ENCODE measurements at regions not wholly inside any gene's neighbourhood (a gene's known extent, or its start where the extent isn't known, plus 50 kb on each side); places are given as distances from the start of the nearest gene placed in this dataset.
"Not testable (repeated sequence)": the region's sequence is repeated elsewhere in the genome, so short reads cannot be mapped to it uniquely, and the experiment has no call there.

DNA sequence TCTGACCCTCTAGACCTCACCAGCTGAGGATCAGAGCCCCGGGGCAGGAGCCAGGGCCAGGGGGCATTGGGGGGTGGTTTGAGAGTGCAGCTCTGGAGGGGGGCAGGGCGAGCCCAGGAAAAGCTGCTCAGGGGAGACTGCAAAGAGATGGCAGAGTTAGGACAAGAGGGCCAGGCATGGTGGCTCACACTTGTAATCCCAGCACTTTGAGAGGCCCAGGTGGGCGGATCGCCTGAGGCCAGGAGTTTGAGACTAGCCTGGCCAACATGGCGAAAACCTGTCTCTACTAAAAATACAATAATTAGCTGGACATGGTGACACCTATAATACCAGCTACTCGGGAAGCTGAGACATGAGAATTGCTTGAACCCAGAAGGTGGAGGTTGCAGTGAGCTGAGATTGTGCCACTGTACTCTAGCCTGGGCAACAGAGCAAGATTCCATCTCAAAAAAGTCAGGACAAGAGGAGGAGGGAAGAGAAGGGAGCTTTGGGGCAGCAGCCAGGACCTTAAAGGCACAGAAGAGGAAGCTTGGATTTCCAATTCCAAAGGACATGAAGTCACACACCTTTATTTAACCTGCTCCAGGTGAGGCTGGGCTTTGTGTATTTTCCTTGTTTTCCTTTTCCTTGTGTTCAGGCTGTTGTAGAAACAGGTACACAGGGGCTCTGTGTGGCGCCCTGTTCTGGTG lies 180.5 kb upstream of the OSBPL11 start:
- H3K9me3 ChIP-seq (ENCODE audit: control insufficient read depth, insufficient read depth, low read depth, low read length); H3K4me3 ChIP-seq (ENCODE audit: low read depth, low read length); H3K36me3 ChIP-seq (ENCODE audit: control insufficient read depth in 2 of 2, insufficient read depth in 1 of 2, low read length in 2 of 2); H3K4me1 ChIP-seq (ENCODE audit: control insufficient read depth, insufficient read depth, low read length); POLR2A ChIA-PET; H3K27ac ChIP-seq (ENCODE audit: extremely low read depth, low read depth, low read length); CTCF ChIA-PET: not testable (repeated sequence)

DNA sequence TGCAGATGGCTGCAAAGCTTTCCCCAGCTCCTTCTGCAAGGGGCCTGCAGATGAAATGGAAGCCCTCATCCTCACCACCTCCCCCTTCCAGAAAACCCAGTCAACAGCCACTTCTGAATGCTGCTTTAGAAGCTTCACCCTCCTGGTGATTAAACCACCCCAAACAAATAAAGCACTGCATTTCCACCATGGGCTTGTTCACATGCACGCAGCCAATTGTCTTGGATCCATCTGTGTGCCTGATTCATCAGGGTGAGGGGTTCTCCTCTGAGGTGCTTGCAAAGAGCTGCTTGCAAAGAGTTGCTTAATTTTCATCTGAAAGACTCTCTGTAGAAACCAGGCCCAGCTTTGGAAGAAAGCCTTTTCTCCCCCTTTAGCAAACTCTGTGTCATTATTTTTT lies 184.0 kb upstream of the OSBPL11 start:
- H3K27ac ChIP-seq (ENCODE audit: extremely low read depth, low read depth, low read length); POLR2A ChIA-PET: not testable (repeated sequence)

DNA sequence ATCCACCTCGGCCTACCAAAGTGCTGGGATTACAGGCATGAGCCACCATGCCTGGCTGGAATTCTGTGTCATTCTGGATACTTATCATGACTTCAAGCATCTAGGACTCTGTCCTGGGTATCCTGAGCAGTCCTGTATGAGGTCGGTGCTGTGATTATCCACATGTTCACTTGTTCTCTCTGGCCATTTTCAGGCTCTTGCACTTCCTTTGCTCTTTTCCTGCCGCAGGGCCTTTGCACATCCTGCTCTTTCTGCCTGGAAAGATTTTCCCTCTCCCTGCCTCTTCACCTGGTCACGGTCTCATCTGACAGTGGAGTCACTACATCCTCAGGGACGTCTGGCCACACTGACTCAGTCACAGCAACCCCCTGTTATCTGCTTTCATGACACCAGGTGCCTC lies 184.6 kb upstream of the OSBPL11 start:
- CTCF ChIA-PET; H3K27ac ChIP-seq (ENCODE audit: extremely low read depth, low read depth, low read length); H3K4me3 ChIP-seq (ENCODE audit: low read depth, low read length); H3K9me3 ChIP-seq (ENCODE audit: control insufficient read depth, insufficient read depth, low read depth, low read length); H3K4me1 ChIP-seq (ENCODE audit: control insufficient read depth, insufficient read depth, low read length); POLR2A ChIA-PET; H3K36me3 ChIP-seq (ENCODE audit: control insufficient read depth in 2 of 2, insufficient read depth in 1 of 2, low read length in 2 of 2): not testable (repeated sequence)
- peak; percentile 79 for TF ChIP-seq ZNF623 (tag by site-specific recombination; IDR thresholded peaks at IDR 0.05)

More for the DNA sequence above, 184.0 kb upstream of the OSBPL11 start:
- CTCF ChIA-PET; H3K4me1 ChIP-seq (ENCODE audit: control insufficient read depth, insufficient read depth, low read length); H3K36me3 ChIP-seq (ENCODE audit: control insufficient read depth in 2 of 2, insufficient read depth in 1 of 2, low read length in 2 of 2); H3K4me3 ChIP-seq (ENCODE audit: low read depth, low read length); H3K9me3 ChIP-seq (ENCODE audit: control insufficient read depth, insufficient read depth, low read depth, low read length): not testable (repeated sequence)

DNA sequence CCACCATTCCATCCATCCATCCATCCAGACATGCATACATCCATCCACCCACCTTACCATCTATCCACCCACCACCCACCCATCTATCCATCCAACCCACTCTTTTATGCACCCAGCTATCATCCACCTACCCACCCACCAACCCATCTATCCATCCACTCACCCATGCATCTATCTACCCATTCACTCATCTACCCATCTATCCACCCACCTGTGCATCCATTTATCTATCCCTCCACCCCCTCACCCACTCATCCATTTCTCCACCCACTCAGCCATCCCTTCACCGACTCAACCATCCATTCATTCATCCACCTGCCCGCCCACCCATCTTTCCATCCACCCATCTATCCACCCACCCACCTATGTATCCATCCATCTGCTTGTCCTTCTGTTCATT lies 186.4 kb upstream of the OSBPL11 start:
- POLR2A ChIA-PET = not testable (repeated sequence)

DNA sequence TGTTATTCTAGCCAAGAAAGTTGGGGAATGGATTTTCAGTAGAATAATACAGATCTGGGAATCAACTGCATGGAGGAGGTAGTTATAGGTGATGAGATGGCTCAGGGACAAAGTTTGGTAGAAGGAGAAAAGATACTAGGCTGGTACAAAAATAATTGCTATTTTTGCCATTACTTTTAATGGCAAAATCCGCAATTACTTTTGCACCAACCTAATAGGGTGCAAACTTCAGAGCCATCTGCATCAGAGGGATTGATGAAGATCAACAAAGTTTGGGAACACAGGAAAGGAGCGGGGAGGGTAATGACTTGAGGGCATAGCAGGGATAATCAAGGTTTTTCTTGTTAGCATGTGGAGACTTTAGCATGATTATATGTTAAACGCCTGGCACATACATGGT lies 178.7 kb upstream of the ROPN1B start:
- H3K9me3 ChIP-seq (ENCODE audit: control insufficient read depth, insufficient read depth, low read depth, low read length); CTCF ChIA-PET; POLR2A ChIA-PET; H3K4me3 ChIP-seq (ENCODE audit: low read depth, low read length); H3K4me1 ChIP-seq (ENCODE audit: control insufficient read depth, insufficient read depth, low read length); H3K27ac ChIP-seq (ENCODE audit: extremely low read depth, low read depth, low read length); H3K36me3 ChIP-seq (ENCODE audit: control insufficient read depth in 2 of 2, insufficient read depth in 1 of 2, low read length in 2 of 2): not testable (repeated sequence)

More for the DNA sequence above, 186.4 kb upstream of the OSBPL11 start:
- H3K4me1 ChIP-seq (ENCODE audit: control insufficient read depth, insufficient read depth, low read length); H3K36me3 ChIP-seq (ENCODE audit: control insufficient read depth in 2 of 2, insufficient read depth in 1 of 2, low read length in 2 of 2); H3K9me3 ChIP-seq (ENCODE audit: control insufficient read depth, insufficient read depth, low read depth, low read length); H3K27ac ChIP-seq (ENCODE audit: extremely low read depth, low read depth, low read length); H3K4me3 ChIP-seq (ENCODE audit: low read depth, low read length); CTCF ChIA-PET: not testable (repeated sequence)
- TF ChIP-seq ZFHX2 (tag by site-specific recombination; conservative IDR thresholded peaks at IDR 0.05) (peak; percentile 90), EGR2 (tag by site-specific recombination; IDR thresholded peaks at IDR 0.05; ENCODE audit: low read depth) (peak; percentile 99)

DNA sequence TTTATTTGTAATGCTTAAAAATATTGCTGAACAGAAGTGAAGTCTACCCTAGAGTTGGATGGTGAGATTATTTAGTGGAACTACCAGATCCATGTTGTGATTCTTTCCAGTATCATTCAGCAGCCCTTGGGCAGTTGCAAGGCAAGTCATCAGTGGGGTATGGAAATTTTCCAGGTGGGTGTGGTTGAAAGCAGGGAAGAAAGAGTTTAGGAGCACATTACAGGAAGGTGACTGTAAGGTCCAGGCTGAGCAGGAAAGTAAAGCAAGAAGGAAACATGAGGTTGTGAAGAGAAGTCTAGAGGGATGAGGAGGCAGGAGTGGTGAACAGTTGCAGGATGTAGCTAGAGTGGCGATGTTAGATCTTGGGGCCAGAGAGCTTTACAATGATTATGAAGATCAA lies 178.0 kb upstream of the ROPN1B start:
- H3K27ac ChIP-seq (ENCODE audit: extremely low read depth, low read depth, low read length); POLR2A ChIA-PET; H3K9me3 ChIP-seq (ENCODE audit: control insufficient read depth, insufficient read depth, low read depth, low read length); H3K4me3 ChIP-seq (ENCODE audit: low read depth, low read length); H3K36me3 ChIP-seq (ENCODE audit: control insufficient read depth in 2 of 2, insufficient read depth in 1 of 2, low read length in 2 of 2); H3K4me1 ChIP-seq (ENCODE audit: control insufficient read depth, insufficient read depth, low read length); CTCF ChIA-PET: not testable (repeated sequence)

DNA sequence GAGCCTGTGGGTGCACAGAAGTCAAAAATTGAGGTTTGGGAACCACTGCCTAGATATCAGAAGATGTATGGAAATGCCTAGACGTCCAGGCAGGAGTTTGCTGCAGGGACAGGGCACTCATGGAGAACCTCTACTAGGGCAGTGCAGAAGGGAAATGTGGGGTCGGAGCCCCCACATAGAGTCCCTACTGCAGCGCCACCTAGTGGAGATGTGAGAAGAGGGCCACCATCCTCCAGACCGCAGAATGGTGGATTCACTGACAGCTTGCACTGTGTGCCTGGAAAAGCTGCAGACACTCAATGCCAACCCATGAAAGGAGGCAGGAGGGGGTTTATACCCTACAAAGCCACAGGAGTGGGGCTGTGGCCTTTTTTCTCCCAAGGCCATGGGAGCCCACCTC lies 159.0 kb upstream of the ROPN1B start:
- H3K36me3 ChIP-seq (ENCODE audit: control insufficient read depth in 2 of 2, insufficient read depth in 1 of 2, low read length in 2 of 2); H3K9me3 ChIP-seq (ENCODE audit: control insufficient read depth, insufficient read depth, low read depth, low read length); H3K4me3 ChIP-seq (ENCODE audit: low read depth, low read length); H3K4me1 ChIP-seq (ENCODE audit: control insufficient read depth, insufficient read depth, low read length); CTCF ChIA-PET; H3K27ac ChIP-seq (ENCODE audit: extremely low read depth, low read depth, low read length); POLR2A ChIA-PET: not testable (repeated sequence)

DNA sequence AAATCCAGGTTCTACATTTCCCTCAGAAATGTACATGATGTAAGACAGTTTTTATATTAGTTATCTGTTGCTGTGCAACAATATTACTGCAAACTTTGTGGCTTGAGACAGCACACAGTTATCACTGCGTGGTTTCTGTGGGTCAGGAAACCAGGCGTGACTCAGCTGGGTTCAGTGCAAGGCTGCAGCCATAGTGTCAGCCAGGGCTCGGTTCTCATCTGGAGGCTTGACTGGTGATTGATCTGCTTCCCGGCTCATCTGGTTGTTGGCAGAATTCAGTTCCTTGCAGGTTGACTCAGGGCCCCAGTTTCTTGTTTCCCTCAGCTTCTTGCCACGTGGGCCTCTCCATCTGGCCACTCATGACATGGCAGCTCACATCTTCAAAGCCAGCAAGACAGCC lies 146.8 kb upstream of the ROPN1B start:
- POLR2A ChIA-PET; CTCF ChIA-PET; H3K36me3 ChIP-seq (ENCODE audit: control insufficient read depth in 2 of 2, insufficient read depth in 1 of 2, low read length in 2 of 2); H3K9me3 ChIP-seq (ENCODE audit: control insufficient read depth, insufficient read depth, low read depth, low read length); H3K27ac ChIP-seq (ENCODE audit: extremely low read depth, low read depth, low read length); H3K4me1 ChIP-seq (ENCODE audit: control insufficient read depth, insufficient read depth, low read length); H3K4me3 ChIP-seq (ENCODE audit: low read depth, low read length): not testable (repeated sequence)

DNA sequence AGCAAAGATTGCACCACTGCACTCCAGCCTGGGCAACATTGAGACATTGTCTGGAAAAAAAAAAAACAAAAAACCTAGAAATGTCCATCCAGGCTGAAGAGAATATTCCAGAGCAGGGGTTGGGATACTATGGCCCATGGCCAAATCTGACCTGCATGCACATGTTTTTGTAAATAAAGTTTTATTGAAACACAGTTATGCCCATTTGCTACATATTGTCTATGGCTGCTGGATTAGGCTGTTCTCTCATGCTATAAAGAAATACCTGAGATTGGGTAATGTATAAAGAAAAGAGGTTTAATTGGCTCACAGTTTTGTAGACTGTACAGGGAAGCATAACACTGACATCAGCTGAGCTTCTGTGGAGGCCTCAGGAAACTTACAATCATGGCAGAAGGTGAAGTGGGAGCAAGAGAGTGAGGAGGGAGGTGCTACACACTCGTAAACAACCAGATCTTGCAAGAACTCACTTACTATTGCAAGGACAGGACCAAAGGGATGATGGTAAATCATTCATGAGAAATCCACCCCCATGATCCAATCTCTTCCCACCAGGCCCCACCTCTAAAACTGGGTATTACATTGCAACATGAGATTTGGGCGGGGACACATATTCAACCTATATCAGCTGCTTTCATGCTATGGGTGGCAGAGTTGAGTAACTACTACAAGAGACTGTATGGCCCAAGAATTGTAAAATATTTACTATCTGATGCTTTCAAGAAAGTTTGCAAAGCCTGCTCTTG lies 137.8 kb upstream of the ROPN1B start:
- POLR2A ChIA-PET; H3K9me3 ChIP-seq (ENCODE audit: control insufficient read depth, insufficient read depth, low read depth, low read length); H3K4me1 ChIP-seq (ENCODE audit: control insufficient read depth, insufficient read depth, low read length); CTCF ChIA-PET; H3K27ac ChIP-seq (ENCODE audit: extremely low read depth, low read depth, low read length); H3K4me3 ChIP-seq (ENCODE audit: low read depth, low read length); H3K36me3 ChIP-seq (ENCODE audit: control insufficient read depth in 2 of 2, insufficient read depth in 1 of 2, low read length in 2 of 2): not testable (repeated sequence)

DNA sequence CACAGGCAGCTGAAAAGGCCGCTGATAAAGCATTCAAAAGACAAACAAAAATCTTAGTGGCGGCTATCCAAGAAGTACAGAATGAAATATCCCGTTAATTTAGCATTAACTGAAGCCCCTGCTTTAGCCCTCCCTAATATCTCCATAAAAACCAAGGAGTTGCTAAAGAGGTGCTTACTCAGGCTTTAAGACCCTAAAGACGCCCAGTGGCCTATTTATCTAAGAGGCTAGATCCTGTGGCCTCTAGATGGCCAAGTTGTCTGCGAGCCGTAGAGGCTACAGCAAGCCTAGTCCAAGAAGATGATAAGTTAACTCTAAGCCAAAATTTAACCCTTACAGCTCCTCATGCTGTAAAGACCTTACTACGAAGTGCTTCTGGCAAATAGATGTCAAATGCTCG lies 133.4 kb upstream of the ROPN1B start:
- H3K4me1 ChIP-seq (ENCODE audit: control insufficient read depth, insufficient read depth, low read length); H3K9me3 ChIP-seq (ENCODE audit: control insufficient read depth, insufficient read depth, low read depth, low read length); POLR2A ChIA-PET; H3K4me3 ChIP-seq (ENCODE audit: low read depth, low read length); H3K36me3 ChIP-seq (ENCODE audit: control insufficient read depth in 2 of 2, insufficient read depth in 1 of 2, low read length in 2 of 2); H3K27ac ChIP-seq (ENCODE audit: extremely low read depth, low read depth, low read length); CTCF ChIA-PET: not testable (repeated sequence)

DNA sequence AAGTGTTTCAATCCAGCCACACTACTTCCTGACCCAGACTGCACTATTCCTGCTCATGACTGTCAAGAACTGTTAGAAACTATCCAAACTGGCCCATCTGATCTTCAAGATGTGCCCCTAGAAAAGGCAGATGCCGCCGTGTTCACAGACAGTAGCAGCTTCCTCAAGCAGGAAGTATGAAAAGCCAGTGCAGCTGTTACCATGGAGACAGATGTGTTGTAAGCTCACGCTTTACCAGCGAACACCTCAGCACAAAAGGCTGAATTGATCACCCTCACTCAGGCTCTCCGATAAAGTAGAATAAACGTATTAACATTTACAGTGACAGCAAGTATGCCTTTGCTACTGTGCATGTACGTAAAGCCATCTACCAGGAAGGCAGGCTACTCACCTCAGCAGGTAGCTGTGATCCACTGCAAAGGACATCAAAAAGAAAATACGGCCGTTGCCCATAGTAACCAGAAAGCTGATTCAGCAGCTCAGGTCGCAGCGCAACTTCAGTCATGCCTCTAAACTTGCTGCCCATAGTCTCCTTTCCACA lies 132.9 kb upstream of the ROPN1B start:
- CTCF ChIA-PET; H3K9me3 ChIP-seq (ENCODE audit: control insufficient read depth, insufficient read depth, low read depth, low read length); H3K36me3 ChIP-seq (ENCODE audit: control insufficient read depth in 2 of 2, insufficient read depth in 1 of 2, low read length in 2 of 2); H3K4me1 ChIP-seq (ENCODE audit: control insufficient read depth, insufficient read depth, low read length); H3K4me3 ChIP-seq (ENCODE audit: low read depth, low read length); H3K27ac ChIP-seq (ENCODE audit: extremely low read depth, low read depth, low read length); POLR2A ChIA-PET: not testable (repeated sequence)

All from HEK293 (cell line).